GM13977 (cell line): ENCODE measurements at regions not wholly inside any gene's neighbourhood (a gene's known extent, or its start where the extent isn't known, plus 50 kb on each side); places are given as distances from the start of the nearest gene placed in this dataset.

Experiments
- DNase-seq: peaks from one replicate; pipeline ENCODE4 v3.0.0; 2012; ENCODE audit warnings: low spot score
- CTCF ChIP-seq: IDR thresholded peaks from 2 replicates; pipeline ENCODE4 v1.5.1; 2012; ENCODE audit warnings: mild to moderate bottlenecking, control low read depth; ENCODE audit not compliant: insufficient read depth; ENCODE audit errors: extremely low read depth, missing control alignments
- in situ Hi-C: fragments of 300-500 bp; cut with MboI; formaldehyde crosslinking; loops from one replicate; pipeline ENCODE4 v1.12.0; 2022; ENCODE audit warnings: low sequenced_read_pairs, low pct_unique_long_range_greater_than_20kb, mixed read lengths, inconsistent platforms; ENCODE audit not compliant: unreplicated experiment

DNA sequence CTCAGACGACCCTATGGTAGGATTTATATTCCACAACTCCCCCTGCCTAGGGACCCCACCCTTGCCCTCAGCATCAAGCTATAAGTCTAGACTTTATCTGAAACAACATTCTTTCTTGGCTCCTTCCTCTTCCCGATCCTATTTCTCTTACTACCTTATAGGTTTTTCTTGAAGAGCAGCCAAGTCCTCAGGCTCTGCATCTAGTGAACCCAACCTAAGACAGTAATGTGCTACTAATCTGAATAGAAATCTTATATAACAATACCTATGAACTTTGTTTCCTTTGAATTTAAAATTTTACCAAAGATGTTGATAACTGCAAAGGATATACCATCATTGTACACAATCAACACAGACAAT is 96.7 kb upstream of the BMP4 start:
- in situ Hi-C loops, result no loop called here
- DNase-seq, result no peak
- no peak for TF ChIP-seq CTCF

DNA sequence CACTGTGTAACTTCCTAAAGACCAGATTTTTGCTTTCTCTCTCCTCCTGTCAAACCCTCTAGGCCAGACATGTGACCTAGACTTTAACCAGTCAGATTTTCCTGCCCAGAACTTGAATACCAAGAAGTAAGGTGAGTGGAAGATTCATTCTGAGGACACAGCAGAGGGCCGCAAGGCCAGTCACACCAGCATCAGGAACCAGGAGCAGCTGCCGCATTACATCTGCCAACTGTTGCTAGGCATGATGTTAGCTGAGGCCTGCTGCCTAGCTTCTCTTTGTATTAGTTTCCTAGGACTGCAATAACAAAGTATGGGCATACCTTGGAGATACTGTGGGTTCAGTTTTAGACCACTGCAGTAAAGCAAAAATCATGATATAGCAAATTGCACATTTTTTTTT is 101.9 kb upstream of the BMP4 start:
- no peak for DNase-seq
- no peak for TF ChIP-seq CTCF
- in situ Hi-C loops, result no loop called here

GRCh38 chr14:54083549-54084239 is 127.1 kb upstream of the BMP4 start:
- TF ChIP-seq CTCF, result no peak
- in situ Hi-C loops, result no loop called here
- no peak for DNase-seq

DNA sequence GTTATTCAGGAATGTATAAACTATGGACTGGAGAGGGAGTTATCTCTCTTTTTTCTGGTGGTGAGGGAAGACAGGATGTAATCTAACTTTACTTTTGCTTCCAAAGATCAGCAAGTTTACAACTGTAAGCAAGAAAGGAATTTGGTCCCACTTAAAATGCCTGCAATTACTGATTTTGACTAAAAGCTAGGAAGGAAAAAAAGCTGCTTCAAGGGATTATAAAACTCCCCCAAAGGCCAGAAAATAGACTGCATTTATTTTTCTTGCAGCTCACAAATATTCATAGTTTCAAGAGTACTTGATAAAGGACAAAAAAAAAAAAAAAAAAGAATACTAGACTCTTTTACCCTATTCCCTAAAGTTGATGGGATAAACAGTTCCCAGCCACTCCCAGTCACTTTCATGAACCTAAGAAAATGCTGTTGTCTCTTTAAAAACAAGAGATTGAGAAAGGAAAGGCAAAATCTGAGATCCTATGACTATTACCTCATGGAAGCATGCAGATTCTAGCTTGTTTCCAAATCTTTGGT is 128.7 kb upstream of the BMP4 start:
- no peak for DNase-seq
- no peak for TF ChIP-seq CTCF
- in situ Hi-C loops, result no loop called here

- TF ChIP-seq CTCF, result no peak
- in situ Hi-C loops, result no loop called here
- no peak for DNase-seq
Observed at GRCh38 chr14:54085841-54086240, 129.2 kb upstream of the BMP4 start.

- in situ Hi-C loops, result no loop called here
- TF ChIP-seq CTCF, result no peak
- no peak for DNase-seq
Observed at GRCh38 chr14:54086767-54087166, 130.1 kb upstream of the BMP4 start.
